Cardiac muscle cell (in vitro differentiated cells and primary cell): ENCODE measurements at regions not wholly inside any gene's neighbourhood (a gene's known extent, or its start where the extent isn't known, plus 50 kb on each side); places are given as distances from the start of the nearest gene placed in this dataset.
A peak's percentile ranks its signal among the peaks of the same experiment; 100 is the strongest.

Experiments used
- DNase-seq, 2 donors: peaks; one replicate each; pipeline versions ENCODE4 v3.0.0 to v3.0.0-alpha.2; 2010 to 2017; ENCODE audit warnings: low read depth in 1 of 2, low spot score in 1 of 2
- H3K27ac ChIP-seq: fragments of 200-600 bp; sonication (generic); 2 replicates; pipeline ENCODE4 v1.5.1; 2016
- H3K27me3 ChIP-seq: fragments of 200-600 bp; sonication (generic); 2 replicates; pipeline ENCODE4 v1.6.0; 2016; ENCODE audit warnings: control low read depth
- H3K36me3 ChIP-seq: fragments of 200-600 bp; sonication (generic); 2 replicates; pipeline ENCODE4 v1.5.1; 2016; ENCODE audit warnings: control low read depth
- H3K4me1 ChIP-seq: fragments of 200-600 bp; sonication (generic); 2 replicates; pipeline ENCODE4 v1.8.1; 2017; ENCODE audit warnings: low read depth, mild to moderate bottlenecking, mixed run types
- H3K4me3 ChIP-seq: fragments of 200-600 bp; sonication (generic); 2 replicates; pipeline ENCODE4 v1.5.1; 2016; ENCODE audit warnings: mild to moderate bottlenecking
- H3K9me3 ChIP-seq: fragments of 200-600 bp; sonication (generic); 2 replicates; pipeline ENCODE4 v1.5.1; 2017; ENCODE audit warnings: low read depth, mild to moderate bottlenecking, control low read depth
- TF ChIP-seq, protein P1 (sequence below): IDR thresholded peaks from 2 replicates; pipeline ENCODE4 v1.5.1; 2012; ENCODE audit warnings: low read depth, mild to moderate bottlenecking, low read length

- TF ChIP-seq, protein P1, sequence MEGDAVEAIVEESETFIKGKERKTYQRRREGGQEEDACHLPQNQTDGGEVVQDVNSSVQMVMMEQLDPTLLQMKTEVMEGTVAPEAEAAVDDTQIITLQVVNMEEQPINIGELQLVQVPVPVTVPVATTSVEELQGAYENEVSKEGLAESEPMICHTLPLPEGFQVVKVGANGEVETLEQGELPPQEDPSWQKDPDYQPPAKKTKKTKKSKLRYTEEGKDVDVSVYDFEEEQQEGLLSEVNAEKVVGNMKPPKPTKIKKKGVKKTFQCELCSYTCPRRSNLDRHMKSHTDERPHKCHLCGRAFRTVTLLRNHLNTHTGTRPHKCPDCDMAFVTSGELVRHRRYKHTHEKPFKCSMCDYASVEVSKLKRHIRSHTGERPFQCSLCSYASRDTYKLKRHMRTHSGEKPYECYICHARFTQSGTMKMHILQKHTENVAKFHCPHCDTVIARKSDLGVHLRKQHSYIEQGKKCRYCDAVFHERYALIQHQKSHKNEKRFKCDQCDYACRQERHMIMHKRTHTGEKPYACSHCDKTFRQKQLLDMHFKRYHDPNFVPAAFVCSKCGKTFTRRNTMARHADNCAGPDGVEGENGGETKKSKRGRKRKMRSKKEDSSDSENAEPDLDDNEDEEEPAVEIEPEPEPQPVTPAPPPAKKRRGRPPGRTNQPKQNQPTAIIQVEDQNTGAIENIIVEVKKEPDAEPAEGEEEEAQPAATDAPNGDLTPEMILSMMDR = no peak
- H3K36me3 ChIP-seq = no peaks in the 10 kb centered on the region
- H3K9me3 ChIP-seq = no peaks in the 10 kb centered on the region
- H3K4me3 ChIP-seq = no peak overlapping the region
- DNase-seq = peak in 1 of 2 donors; percentile 19
- no peak overlapping the region for H3K27ac ChIP-seq
- H3K27me3 ChIP-seq = peaks cover 4% of the 10 kb centered on the region
- no peaks in the 10 kb centered on the region for H3K4me1 ChIP-seq
Observed at GRCh38 chr2:19505199-19506136, 147.0 kb upstream of the OSR1 start.

- Histone ChIP-seq H3K4me1 (no peaks in the 10 kb centered on the region), H3K27ac (no peak overlapping the region), H3K9me3 (no peaks in the 10 kb centered on the region), H3K4me3 (no peak overlapping the region), H3K36me3 (no peaks in the 10 kb centered on the region), H3K27me3 (peaks cover 4% of the 10 kb centered on the region)
- no peak for DNase-seq
- TF ChIP-seq, protein P1 = no peak
Observed at GRCh38 chr2:19504400-19505198, 146.2 kb upstream of the OSR1 start.

DNA sequence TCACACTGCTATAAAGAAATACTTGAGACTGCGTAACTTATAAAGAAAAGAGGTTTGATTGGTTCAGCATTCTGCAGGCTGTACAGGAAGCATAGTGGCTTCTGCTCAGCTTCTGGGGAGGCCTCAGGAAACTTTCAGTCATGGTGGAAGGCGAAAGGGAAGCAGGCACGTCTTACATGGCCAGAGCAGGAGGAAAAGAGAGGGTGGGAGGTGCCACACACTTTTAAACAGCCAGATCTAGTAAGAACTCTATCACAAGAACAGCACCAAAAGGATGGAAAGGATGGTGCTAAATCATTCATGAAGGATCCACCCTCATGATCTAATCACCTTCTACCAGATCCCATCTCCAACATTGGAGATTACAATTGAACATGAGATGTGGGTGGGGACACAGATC, 145.5 kb upstream of the OSR1 start:
- H3K4me1 ChIP-seq = no peaks in the 10 kb centered on the region
- H3K36me3 ChIP-seq = no peaks in the 10 kb centered on the region
- TF ChIP-seq, protein P1 = no peak
- H3K4me3 ChIP-seq = no peak overlapping the region
- no peak for DNase-seq
- no peak overlapping the region for H3K27ac ChIP-seq
- no peaks in the 10 kb centered on the region for H3K9me3 ChIP-seq
- H3K27me3 ChIP-seq = peaks cover 2% of the 10 kb centered on the region

DNA sequence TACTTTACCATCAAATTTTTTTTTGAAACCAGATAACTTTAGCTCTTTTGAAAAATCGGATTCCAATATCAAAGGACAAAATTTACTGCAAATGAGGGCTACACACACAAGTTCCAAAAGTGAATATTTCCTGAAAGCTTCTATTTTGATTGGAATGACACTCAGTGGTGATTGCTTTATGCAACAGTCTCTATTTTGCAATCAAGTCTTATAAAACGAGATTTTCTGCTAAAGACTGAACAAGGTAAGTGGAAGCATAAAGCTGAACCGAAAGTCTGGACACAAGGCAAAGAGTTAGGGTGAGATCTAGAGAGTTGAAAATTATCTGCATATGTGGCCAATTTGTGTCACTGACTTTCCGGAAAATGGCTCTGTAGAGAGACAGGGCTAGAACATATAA, 145.0 kb upstream of the OSR1 start:
- H3K4me3 ChIP-seq = no peak overlapping the region
- no peaks in the 10 kb centered on the region for H3K36me3 ChIP-seq
- no peaks in the 10 kb centered on the region for H3K27me3 ChIP-seq
- no peak overlapping the region for H3K27ac ChIP-seq
- no peaks in the 10 kb centered on the region for H3K4me1 ChIP-seq
- no peak for DNase-seq
- TF ChIP-seq, protein P1 = no peak
- H3K9me3 ChIP-seq = no peaks in the 10 kb centered on the region

GRCh38 chr2:19500126-19500525, 141.7 kb upstream of the OSR1 start:
- TF ChIP-seq, protein P1 = no peak
- Histone ChIP-seq H3K9me3 (no peaks in the 10 kb centered on the region), H3K36me3 (no peaks in the 10 kb centered on the region)

More at GRCh38 chr2:19500126-19500525, 141.7 kb upstream of the OSR1 start:
- DNase-seq = no peak
- no peak overlapping the region for H3K4me3 ChIP-seq
- H3K27me3 ChIP-seq = no peaks in the 10 kb centered on the region
- H3K27ac ChIP-seq = no peak overlapping the region
- no peaks in the 10 kb centered on the region for H3K4me1 ChIP-seq
